AG09309 (cell line): ENCODE measurements at regions not wholly inside any gene's neighbourhood (a gene's known extent, or its start where the extent isn't known, plus 50 kb on each side); places are given as distances from the start of the nearest gene placed in this dataset.

Source experiments
- DNase-seq: peaks from one replicate; pipeline ENCODE4 v3.0.0-alpha.2; 2010; ENCODE audit warnings: low read depth
- H3K4me3 ChIP-seq: 2 replicates; pipeline ENCODE4 v1.5.1; 2011; ENCODE audit warnings: mild to moderate bottlenecking, low read depth, low read length, moderate library complexity; ENCODE audit not compliant: control insufficient read depth
- CTCF ChIP-seq: IDR thresholded peaks from 2 replicates; pipeline ENCODE4 v1.5.1; 2011; ENCODE audit warnings: mild to moderate bottlenecking, low read depth, low read length, inconsistent platforms; ENCODE audit not compliant: insufficient read depth, control insufficient read depth; ENCODE audit errors: missing control alignments

- no peak for DNase-seq
- TF ChIP-seq CTCF: no peak
- no peak overlapping the region for H3K4me3 ChIP-seq
Observed at GRCh38 chr7:116445447-116446211, 53.9 kb upstream of the CAV2 start.

- no peak for DNase-seq
- no peak overlapping the region for H3K4me3 ChIP-seq
- TF ChIP-seq CTCF: no peak
Observed at GRCh38 chr7:116446212-116446855, 53.2 kb upstream of the CAV2 start.

- no peak for DNase-seq
Observed at GRCh38 chr7:116447436-116447835, 52.1 kb upstream of the CAV2 start.

GRCh38 chr7:116447966-116448839 is 51.3 kb upstream of the CAV2 start:
- no peak for DNase-seq
- TF ChIP-seq CTCF: no peak
- H3K4me3 ChIP-seq: no peak overlapping the region

More at GRCh38 chr7:116447436-116447835, 52.1 kb upstream of the CAV2 start:
- no peak overlapping the region for H3K4me3 ChIP-seq
- no peak for TF ChIP-seq CTCF

- TF ChIP-seq CTCF: no peak
- no peak for DNase-seq
- no peak overlapping the region for H3K4me3 ChIP-seq
Observed at GRCh38 chr7:116449441-116449840, 50.1 kb upstream of the CAV2 start.
